ENCODE measurements at regions not wholly inside any gene's neighbourhood (a gene's known extent, or its start where the extent isn't known, plus 50 kb on each side); places are given as distances from the start of the nearest gene placed in this dataset.

DNA sequence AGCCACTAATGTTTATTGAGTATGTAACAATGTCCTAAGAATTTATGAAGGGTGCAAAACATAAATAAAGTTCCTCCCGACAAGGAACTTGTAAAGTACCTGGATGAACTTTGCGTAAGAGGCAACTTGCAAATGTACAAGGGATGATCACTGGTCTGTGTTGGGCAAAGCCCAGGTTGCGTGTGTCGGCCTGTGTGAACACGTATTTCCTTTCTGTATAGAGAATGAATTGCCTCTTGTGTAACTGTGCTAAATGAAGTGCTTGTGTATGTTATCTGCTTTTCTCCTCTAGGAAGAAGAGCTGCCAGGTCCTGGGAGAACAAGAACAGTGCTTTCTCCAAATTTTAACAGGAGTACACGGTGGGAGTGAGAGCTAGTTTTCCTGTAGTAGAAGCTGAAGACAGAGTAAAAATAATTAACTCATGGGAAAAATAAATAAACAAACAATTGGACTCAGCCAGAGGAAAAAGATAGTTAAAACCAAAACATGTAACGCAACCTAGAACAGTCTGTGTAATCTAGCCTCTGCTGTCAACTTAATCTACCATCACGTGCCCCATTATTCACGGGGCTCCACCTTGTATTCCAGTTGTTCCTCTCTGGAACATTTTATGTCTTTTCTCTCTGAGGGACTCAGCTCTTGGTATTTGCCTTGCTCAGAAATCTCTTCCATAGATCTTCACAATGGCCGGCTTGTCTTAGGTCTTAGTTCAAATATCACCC is 83.7 kb upstream of the RASGRP1 start:
- FAIRE-seq = no peak

DNA sequence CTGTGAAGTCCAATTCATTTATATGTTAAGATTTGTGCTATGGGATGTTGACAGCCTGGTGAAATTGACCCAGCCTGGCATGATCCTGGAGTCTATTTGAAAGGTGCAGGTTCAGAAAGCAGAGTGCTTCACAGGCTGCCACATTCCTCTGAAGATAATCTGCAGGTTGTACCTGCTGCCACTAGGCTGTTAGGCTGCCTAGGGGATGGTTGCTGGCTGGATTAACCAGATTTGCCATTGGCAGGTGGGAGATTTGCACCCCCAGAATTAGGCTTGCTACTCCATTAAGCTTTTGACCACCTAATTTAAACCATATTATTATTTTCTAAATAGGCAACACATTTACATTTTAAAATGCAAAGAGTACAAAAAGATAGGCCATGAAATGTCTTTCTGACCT is 85.8 kb upstream of the RASGRP1 start:
- no peak for FAIRE-seq

DNA sequence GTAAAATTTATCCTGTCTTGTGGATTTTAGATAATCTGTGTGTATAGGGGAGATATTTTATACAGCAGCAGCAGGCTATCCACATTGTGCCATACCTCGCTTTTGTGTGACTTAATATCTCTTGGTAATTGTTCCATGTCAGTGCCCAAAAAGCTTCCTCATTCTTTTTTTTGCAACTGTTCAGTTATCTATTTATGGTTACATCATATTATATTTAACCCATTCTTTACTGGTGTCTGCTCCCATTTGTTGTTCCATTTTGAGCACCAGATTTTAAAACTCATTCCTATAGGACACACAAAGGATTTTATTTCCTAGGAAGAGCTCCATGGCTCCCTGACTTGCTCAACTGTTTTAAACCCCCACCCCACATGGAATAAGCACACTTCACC is 86.3 kb upstream of the RASGRP1 start:
- no peak for FAIRE-seq

DNA sequence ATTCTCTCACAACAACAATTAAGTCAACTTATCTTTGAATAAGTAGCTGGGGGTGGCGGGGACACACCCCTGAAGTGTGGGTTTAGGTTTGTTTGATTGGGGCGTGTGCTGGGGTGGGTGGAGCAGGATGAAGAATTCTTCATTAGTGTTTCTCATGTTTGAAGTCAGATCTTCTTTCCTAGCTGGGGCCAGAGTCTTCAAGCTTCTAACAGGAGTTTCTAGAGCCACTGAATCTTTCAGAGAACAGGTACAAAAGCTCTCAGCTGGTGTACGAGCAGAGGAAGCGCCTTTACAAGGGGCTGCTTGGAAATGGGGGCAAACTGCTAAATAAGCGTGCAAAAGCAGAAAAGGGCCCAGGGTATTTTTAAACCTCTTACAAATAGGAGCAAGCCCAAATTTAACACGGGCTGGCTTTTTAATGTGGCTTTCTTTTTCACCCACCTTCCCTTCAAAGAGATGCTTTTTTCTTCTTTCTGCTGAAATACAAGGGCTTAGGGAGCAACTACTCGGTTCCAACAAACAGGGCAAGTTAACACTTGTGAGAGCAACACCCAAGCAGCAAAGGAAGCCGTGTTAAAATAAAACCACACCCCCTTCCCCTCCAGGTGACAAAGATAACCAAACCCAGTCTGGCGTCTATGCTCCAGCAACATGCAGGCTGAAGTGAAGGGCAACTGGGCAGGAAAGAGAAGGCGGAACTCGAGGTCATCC is 86.9 kb upstream of the RASGRP1 start:
- FAIRE-seq = no peak

DNA sequence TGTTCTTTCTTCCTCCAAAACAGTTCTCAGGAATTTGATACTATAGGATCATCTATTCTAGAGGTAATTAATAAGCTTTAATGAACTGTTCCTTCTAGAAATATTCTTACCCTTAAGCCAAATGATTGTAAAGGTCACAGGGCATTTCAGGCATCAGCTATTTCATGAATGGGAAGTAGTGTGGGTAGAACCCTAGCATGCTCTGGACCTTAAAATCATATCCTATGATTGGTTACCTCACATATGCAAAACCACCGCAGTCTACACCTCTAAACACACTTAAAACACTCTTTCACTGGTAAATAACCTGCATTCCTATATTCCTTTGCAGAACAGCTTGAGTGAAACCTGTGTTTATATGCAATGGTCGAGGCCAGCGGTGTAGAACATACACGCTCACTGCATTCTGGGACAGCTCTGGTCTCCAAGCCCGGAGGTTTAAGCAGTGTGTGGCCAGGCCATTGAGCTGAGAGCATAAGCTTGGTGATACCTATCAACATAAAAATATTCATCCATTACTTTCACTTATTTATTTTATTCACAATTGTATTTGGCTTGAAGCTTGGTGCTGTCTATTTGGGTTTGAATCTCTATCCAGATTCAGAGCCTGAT is 87.7 kb upstream of the RASGRP1 start:
- FAIRE-seq = no peak

DNA sequence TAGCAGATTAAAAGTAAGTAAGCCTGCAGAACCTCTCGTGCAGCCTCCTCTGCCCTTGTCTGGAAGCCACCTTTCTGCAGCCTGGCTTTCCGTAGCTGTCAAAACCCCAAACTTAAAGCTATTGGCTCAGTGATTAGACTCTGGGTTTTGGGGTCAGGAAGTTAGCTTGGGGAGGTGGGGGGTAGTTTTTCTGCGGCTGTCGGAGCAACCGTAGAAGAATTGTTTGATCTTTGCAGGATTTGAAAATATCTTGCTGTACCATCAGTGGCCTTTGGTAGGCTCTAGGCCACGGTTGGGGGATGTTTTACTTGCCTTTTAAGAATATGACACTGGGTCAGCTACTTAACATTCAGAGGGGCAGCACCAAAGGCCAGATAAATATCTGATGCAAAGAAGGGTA is 88.4 kb upstream of the RASGRP1 start:
- no peak for FAIRE-seq

DNA sequence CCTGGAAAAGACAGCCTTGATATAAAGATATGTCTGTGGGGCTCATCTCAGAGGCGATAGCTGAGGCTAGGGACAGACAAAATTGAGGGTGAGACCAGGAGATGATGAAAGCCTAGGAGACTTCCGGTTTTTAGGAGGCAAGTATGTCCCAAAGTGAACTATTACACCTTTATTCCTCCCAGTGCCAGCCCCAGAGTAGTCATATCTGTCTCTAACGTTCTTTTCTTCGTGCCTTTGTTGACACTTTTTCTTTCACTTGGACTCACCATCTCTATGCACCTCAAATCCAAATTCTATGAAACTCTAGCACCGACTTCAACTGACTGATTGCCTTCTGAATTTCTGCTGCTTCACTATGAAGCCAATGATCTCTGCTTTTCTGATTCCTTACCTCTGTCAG is 93.8 kb upstream of the RASGRP1 start:
- no peak for FAIRE-seq

DNA sequence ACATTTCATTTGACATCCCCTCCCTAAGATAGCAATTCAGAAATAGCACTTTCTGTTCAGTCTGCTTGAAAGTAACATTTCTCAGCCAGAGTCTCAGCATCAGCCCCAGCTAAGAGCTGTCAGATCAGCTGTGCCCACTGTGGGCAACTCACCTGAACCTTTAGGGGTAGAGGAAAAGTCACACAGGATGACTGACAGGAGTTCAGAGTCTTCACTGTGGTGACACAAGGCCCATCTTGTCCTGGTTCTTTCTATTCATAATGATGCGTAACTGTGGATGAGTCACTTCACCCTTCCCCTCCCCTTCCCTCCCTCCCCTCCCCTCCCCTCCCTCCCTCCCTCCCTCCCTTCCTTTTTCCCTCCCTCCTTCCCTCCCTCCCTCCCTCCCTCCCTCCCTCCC is 96.1 kb upstream of the RASGRP1 start:
- no peak for FAIRE-seq

DNA sequence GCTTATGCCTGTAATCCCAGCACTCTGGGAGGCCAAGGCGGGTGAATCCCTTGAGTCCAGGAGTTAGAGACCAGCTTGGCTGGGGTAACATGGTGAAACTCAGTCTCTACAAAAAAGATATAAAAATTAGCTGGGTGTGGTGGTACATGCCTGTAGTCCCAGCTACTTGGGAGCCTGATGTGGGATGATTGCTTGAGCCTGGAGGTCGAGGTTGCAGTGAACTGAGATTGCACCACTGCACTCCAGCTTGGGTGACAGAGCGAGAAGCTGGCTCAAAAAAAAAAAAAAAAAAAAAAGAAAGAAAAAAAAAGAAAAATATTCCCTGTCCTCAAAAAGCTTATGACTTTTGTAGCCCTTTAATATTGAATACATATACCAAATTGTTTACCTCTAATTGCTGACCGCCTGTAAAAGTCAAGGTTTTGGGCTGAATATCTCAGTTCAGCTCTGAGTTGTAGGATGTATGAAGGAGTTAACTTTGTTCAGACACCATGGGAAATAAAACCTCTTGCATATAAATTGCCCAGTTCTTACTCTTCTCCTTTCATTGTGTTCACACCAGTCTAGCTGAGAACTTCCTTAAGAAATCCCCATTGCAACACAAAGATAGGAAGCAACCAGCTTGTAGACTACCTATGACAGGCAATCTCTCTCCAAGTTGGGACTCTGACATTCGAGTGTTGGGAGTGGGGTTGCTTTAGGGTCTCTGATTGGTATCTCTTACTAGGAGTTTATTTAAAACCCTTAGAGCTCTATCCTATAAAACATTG is 97.6 kb upstream of the RASGRP1 start:
- no peak for FAIRE-seq

DNA sequence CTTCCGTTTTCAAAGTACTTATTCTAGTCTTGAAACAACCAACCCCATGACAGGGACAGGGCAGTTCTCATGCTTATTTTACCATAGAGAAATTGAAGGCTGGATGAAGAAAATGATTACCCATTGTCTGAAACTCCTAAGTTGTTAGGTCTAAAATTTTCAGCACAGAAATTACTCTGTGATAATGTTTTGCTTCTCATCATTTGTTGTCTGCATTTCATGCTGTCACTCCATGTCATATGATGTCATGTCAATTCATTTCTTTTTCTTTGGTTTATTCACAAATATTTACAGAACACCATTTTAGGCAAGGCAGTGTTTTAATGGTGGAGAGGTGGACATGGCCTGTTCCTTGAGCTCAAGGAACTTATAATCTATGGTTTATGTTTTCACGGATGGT is 98.2 kb upstream of the RASGRP1 start:
- FAIRE-seq = no peak

DNA sequence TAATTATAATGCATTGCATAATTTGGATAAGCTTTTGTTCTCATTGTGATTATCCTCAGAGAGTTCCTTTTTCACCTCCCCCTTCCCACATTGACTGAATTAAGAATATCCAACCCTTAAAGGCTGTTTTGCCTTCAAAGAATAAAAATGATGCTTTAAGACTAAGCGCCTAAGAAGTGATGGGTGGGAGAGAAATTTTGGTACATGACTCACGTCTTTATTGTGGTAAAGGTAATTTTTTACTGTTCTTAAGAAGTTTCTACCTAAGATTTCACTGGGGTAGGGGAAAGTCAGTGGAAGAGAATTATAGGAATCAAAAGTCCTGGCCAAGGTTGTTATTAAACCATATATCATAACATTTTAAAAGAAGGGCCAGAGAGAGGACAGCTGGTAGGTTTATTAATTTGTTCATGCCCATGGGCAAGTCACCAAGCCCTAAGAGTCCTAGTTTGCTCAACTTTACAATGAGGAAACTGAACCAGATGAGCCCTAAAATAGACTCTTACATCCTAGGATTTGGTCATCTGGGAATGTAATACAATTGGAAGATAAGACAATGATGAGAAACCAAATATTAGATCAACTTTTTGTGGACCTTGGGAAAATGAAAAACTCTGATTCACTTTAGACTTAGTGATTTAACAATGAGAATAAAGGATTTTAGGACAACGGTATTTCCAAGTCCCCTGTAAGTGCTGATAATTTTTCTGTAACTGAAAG is 101.1 kb upstream of the RASGRP1 start:
- no peak for FAIRE-seq

DNA sequence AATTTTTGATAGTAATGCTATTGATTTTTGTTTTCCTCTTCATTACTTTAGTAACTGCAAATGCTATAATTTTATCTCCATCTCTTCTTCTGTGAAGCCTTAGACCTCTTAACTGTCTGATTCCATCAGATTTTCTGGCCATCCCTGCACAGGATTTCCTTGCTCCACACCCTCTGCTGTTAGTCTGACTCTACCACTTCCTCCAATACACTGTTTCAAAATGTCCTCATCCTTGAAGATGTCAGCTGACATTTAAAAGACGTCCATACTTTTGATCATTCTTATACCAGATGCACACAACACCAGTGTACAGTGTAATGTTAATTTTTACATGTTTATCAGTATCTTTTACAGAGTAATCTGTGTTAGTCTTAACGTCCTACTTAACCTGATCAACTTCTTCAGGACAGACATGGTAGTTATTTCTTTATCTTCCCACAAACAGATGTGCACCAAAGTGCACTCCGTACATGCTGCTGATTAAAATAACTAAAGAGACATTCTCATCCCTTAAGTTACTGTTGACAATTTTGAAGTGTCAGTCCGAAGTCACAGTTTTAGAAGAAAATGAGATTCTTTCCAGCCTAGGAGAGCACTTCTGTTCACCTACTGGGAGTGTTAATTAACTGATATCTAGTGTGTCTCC is 102.4 kb upstream of the RASGRP1 start:
- no peak for FAIRE-seq

DNA sequence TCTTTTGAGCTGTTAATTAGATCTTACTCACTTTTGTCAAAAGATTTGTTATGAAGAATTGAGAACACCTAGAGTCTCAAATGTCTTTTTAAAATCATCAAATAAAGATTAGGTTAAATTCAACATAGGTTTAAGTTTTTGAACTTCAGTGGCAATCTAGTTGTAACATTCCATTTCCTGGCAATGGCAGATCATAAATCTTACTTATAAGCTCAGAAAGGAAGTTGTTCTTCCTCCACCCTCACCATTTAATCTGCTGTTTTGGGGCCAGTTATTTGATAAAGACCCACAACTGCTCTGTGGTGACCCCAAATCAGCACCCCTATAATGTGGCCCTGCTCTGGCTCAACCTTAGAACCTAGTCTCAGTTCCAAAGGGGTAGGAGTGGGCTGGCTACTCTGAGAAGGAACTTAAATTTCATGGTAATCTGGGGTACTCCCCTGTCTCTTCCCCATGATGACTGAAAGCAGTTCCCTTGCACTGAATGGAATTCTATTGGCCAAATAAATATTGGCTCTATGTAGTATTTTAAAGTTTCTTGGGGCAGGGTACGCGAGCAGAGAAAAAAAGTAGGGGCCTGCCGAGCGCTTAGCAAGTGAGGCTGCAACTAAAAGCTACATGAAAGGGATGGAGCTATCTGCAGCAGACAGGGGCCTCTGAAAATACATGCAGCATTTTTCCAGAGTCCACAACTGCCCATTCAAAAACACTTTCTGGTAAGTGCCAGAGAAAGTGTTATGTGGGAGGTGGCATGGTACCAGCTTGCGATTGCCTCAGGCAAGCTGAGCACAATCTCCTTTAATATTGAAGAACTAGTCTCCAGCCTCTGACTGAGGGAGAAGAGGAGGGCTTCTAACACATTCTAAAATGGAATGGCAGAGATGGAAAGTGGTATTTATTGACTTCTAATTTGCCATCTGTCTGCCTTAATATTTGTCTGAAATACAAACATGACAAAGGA is 103.6 kb upstream of the RASGRP1 start:
- FAIRE-seq = no peak

DNA sequence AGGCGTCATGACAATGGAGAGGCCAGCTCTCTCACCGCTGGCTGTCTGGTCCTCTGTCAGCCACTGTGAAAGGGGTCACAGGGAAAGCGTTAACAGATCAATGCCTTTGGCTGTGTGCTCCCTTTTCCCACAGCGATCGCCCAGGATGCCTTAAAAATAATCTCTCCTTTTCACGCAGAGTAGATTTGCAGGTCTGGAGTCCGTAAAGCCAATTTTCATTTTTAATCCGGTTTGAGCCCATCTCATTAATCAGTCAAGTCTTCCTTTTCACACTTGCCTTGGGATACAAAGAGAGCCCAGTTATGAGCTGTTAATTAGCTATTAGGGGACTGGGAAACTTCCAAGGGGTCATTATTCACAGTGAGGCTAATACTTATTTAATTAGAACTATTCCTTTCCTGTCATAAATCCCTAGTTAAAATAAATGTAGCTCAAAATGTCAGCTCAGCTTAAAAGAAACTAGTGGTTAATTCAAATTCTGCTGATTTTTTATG is 104.3 kb upstream of the RASGRP1 start:
- FAIRE-seq = no peak

DNA sequence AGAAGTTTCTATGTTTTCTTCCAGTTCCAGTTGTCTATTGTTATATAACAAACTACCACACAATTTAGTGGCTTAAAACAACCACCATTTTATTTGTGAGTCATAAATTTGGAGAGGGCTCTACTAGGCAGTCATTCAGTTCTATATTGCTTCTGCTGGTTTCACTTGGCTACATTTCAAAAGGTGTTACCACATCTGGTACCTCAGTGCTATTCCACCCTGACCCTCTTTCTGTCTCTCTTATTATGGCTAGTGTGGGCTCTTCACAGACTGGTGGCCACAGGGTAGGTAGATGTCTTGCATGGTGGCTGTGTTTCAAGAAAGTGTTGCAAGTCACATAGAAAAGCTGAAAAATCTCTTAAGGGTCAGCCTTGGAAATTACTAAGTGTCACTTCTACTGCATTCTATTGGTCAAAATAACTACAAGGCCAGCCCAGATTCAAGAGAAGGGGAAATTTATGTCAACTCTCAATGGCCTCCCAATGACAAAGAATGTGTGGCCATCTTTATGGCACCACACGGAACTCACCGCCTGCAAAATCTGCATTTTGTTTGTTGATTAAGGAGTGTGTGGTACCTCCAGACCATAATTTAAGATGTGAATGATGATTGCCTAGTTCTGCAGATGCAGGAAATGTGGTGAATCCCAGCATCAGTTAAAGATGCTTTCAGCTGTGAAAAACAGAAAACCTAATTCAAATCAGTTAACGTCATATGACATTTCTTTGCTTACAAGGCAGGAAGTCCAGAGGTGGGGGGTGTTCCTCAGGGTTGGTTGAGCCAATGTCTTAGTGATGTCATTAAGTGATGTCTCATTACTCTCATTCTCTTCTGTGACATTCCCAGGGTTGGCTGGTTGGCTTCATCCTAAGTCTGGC is 105.8 kb upstream of the RASGRP1 start:
- FAIRE-seq = no peak

DNA sequence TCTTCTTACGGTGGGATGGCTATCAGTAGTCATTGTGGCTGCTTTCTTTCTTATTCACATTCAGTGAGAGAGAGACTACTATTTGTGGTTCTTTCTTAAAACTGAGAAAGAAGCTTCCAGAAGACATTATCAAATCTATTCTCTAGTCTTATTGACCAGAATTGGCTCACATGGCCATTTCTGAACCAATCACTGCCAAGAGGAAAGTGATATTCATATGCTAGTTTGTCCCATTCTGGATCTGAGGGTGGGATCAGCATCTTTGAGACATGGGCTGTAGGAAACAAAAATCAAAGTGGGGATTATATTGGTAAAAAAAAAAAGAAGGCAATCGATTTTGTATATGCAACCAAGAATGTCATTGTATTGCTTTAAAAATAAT is 106.4 kb upstream of the RASGRP1 start:
- no peak for FAIRE-seq

DNA sequence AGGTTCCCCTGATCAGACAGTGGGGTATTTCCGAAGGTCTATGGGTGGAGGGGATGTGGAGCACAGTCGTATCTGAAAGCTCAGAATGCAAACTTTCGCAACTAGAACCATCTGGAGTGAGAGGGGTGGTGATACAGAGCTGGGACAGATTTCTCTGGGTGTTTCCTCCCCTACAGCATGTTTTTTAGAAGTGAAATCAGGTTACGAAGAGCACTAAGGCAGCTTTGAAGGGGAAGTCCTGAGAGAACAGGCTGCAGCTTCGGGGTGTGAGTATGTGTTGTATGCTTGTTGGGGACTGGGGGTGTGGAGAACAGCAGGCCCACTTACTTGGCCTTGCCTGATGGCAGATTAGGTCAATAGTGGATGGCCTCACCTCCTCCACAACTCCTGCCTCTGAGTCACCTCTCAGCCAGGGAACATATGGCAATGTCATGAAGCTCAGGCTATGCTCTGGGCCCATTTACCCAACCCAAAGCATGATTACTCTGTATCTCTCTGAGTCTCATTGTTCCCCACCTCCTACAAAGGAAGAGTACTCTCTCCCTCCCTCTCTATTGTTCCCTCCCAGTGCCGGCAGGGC is 107.2 kb upstream of the RASGRP1 start:
- no peak for FAIRE-seq

DNA sequence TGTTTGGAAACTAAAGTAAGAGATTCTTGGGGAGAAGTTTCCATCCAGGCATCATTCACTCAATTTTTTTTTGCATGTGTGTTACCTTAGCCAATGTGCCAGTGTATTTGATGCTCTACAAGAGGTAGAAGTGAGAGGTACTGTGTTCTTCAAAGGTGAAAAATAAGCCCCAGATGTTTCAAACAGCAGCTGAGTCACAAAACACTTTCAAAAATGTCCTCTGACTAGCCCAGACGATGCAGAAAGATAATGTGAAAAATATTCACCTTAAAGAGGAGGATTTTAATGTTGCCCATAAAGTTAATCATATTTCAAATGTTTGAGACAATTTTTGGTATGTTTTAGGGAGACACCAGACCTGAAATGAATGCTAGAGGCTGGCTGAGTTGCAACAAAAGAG is 107.7 kb upstream of the RASGRP1 start:
- FAIRE-seq = no peak

DNA sequence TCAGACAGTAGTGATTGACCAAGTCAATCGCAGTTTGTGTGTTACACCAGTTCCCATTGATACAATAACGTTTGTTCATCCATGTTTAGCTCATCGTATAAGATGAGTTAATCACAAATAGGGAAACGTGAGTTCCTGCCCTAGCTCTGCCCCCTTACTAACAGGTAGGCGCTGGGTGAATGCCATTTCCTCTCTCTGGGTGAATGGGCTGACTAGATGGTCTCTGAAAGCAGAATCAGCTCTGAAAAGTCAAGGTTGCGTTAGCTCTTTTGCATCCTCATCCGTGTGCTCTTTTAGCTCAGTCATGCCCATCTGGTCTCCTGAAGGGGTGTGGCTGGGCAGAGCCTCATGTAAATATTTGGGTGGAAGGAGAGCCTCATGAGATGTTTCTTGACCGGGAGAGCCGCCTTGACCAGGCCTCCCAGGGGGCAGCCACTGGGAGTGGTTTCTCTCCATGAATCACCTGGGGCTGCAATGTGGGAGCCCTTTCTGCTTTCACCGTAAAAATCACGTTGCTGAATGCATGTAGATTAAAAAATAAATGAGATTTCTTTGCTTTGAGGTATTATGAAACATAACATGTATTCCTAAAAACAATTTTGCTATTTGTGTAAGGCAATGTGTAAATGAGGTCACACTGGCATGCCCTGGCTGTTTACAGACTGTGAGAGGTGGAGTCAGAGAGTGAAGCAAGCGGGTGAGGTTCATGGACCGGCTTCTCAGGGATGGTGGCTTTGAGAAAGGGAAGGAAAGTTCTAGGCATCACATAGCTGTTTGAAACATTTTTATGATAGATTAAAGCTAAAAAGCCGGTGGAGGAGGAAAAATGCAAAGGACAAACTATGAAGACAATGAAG is 108.4 kb upstream of the RASGRP1 start:
- no peak for FAIRE-seq

Data from G401.6 (cell line).